Natural killer cell (primary cell): ENCODE measurements at regions not wholly inside any gene's neighbourhood (a gene's known extent, or its start where the extent isn't known, plus 50 kb on each side); places are given as distances from the start of the nearest gene placed in this dataset.

ENCODE experiments used
- ATAC-seq, 3 donors: fragments of 150-1000 bp in 2 of 3; fragments of 200-7000 bp in 1 of 3; cut with Tn5 transposase; 1 replicate in 1 of 3; 2 replicates in 2 of 3; pipeline ENCODE4 v1.10.0; 2021; ENCODE audit warnings: mild to moderate bottlenecking in 2 of 3, moderate library complexity in 2 of 3
- DNase-seq, 2 donors: peaks; one replicate each; pipeline versions ENCODE4 v3.0.0 to v3.0.0-alpha.2; 2013 to 2021; ENCODE audit warnings: mixed read lengths in 1 of 2
- H3K27ac ChIP-seq: one replicate; pipeline ENCODE4 v1.5.1; 2013; ENCODE audit warnings: mild to moderate bottlenecking, low read length
- H3K27me3 ChIP-seq: one replicate; pipeline ENCODE4 v1.6.1; 2013; ENCODE audit warnings: low read length; ENCODE audit not compliant: control insufficient read depth, insufficient read depth
- H3K36me3 ChIP-seq: one replicate; pipeline ENCODE4 v1.6.1; 2013; ENCODE audit warnings: low read length; ENCODE audit not compliant: control insufficient read depth, insufficient read depth
- H3K4me1 ChIP-seq: one replicate; pipeline ENCODE4 v1.6.1; 2013; ENCODE audit warnings: low read length; ENCODE audit not compliant: control insufficient read depth, insufficient read depth
- H3K4me3 ChIP-seq: one replicate; pipeline ENCODE4 v1.5.1; 2013; ENCODE audit warnings: low read length
- H3K9me3 ChIP-seq: one replicate; pipeline ENCODE4 v1.6.1; 2013; ENCODE audit warnings: low read length; ENCODE audit not compliant: control insufficient read depth, insufficient read depth
- H3K27ac Mint-ChIP-seq, 2 donors: one replicate each; pipeline ENCODE4 v1.8.0; 2022; ENCODE audit warnings: mild to moderate bottlenecking in 2 of 2, mixed read lengths in 2 of 2, moderate library complexity in 1 of 2
- H3K27me3 Mint-ChIP-seq, 2 donors: one replicate each; pipeline ENCODE4 v1.8.0; 2022; ENCODE audit warnings: low read depth in 2 of 2, mixed read lengths in 2 of 2
- H3K36me3 Mint-ChIP-seq: one replicate; pipeline ENCODE4 v1.8.0; 2022; ENCODE audit warnings: mixed read lengths
- H3K4me1 Mint-ChIP-seq, 2 donors: one replicate each; pipeline ENCODE4 v1.8.0; 2022; ENCODE audit warnings: mixed read lengths in 2 of 2
- H3K4me3 Mint-ChIP-seq: one replicate; pipeline ENCODE4 v1.8.0; 2022; ENCODE audit warnings: mild to moderate bottlenecking, moderate library complexity, mixed read lengths
- H3K9me3 Mint-ChIP-seq, 2 donors: one replicate each; pipeline ENCODE4 v1.8.0; 2022; ENCODE audit warnings: mixed read lengths in 2 of 2
- WGBS: methylation state at CpG from one replicate; pipeline ENCODE4 v1.1.7; 2013; ENCODE audit warnings: missing lambda C conversion rate; ENCODE audit not compliant: insufficient coverage; 5-methylcytosine and 5-hydroxymethylcytosine counted together
- intact Hi-C: fragments of 100-400 bp; cut with micrococcal nuclease; formaldehyde crosslinking; loops from one replicate; pipeline ENCODE4 v1.14.2; 2022
- TF ChIP-seq, protein P1 (sequence below): fragments of 200-600 bp; IDR thresholded peaks from one replicate; pipeline ENCODE4 v1.8.0; 2022; ENCODE audit warnings: antibody characterized with exemption

GRCh38 chr9:121599872-121600585 lies 51.4 kb upstream of the DAB2IP start:
- Mint-ChIP-seq H3K9me3 (no peaks in the 10 kb centered on the region), H3K4me3 (no peak overlapping the region), H3K27me3 (peaks cover 41 to 45% of the 10 kb centered on the region in 2 donors), H3K36me3 (no peaks in the 10 kb centered on the region), H3K27ac (no peak overlapping the region), H3K4me1 (peaks cover 0 to 18% of the 10 kb centered on the region in 2 donors)
- intact Hi-C loops = no loop called here
- Histone ChIP-seq H3K4me1 (peaks cover 18% of the 10 kb centered on the region), H3K27me3 (peaks cover 14% of the 10 kb centered on the region), H3K36me3 (no peaks in the 10 kb centered on the region), H3K4me3 (no peak overlapping the region), H3K9me3 (no peaks in the 10 kb centered on the region), H3K27ac (no peak overlapping the region)
- TF ChIP-seq, protein P1, sequence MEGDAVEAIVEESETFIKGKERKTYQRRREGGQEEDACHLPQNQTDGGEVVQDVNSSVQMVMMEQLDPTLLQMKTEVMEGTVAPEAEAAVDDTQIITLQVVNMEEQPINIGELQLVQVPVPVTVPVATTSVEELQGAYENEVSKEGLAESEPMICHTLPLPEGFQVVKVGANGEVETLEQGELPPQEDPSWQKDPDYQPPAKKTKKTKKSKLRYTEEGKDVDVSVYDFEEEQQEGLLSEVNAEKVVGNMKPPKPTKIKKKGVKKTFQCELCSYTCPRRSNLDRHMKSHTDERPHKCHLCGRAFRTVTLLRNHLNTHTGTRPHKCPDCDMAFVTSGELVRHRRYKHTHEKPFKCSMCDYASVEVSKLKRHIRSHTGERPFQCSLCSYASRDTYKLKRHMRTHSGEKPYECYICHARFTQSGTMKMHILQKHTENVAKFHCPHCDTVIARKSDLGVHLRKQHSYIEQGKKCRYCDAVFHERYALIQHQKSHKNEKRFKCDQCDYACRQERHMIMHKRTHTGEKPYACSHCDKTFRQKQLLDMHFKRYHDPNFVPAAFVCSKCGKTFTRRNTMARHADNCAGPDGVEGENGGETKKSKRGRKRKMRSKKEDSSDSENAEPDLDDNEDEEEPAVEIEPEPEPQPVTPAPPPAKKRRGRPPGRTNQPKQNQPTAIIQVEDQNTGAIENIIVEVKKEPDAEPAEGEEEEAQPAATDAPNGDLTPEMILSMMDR = no peak
- no peak for ATAC-seq
- 10% methylated on average over 24 of the region's 25 CpGs for WGBS
- no peak for DNase-seq

GRCh38 chr9:121601194-121601593 lies 50.2 kb upstream of the DAB2IP start:
- H3K27ac ChIP-seq = no peak overlapping the region
- DNase-seq (no peak), ATAC-seq (no peak)
- no peaks in the 10 kb centered on the region for H3K9me3 ChIP-seq
- H3K27me3 ChIP-seq = peaks cover 14% of the 10 kb centered on the region
- no peak overlapping the region for H3K27ac Mint-ChIP-seq
- no peaks in the 10 kb centered on the region for H3K36me3 Mint-ChIP-seq
- peaks cover 41% of the 10 kb centered on the region in 2 donors for H3K27me3 Mint-ChIP-seq
- intact Hi-C loops = no loop called here
- H3K36me3 ChIP-seq = no peaks in the 10 kb centered on the region
- peaks cover 18% of the 10 kb centered on the region for H3K4me1 ChIP-seq
- no peak overlapping the region for H3K4me3 ChIP-seq
- H3K9me3 Mint-ChIP-seq = no peaks in the 10 kb centered on the region
- WGBS = 83% methylated on average over 1 of the region's 3 CpGs
- H3K4me3 Mint-ChIP-seq = no peak overlapping the region
- H3K4me1 Mint-ChIP-seq = peaks cover 0 to 18% of the 10 kb centered on the region in 2 donors
- TF ChIP-seq, protein P1 = no peak
